Endothelial cell of umbilical vein (primary cell): ENCODE measurements at regions not wholly inside any gene's neighbourhood (a gene's known extent, or its start where the extent isn't known, plus 50 kb on each side); places are given as distances from the start of the nearest gene placed in this dataset.

Experiments
- CTCF ChIP-seq, 2 donors: IDR thresholded peaks; 1 replicate in 1 of 2; 2 replicates in 1 of 2; pipeline ENCODE4 v1.5.1; 2011; ENCODE audit warnings: low read length in 2 of 2, mild to moderate bottlenecking in 2 of 2, moderate library complexity in 2 of 2, control low read depth in 1 of 2, inconsistent platforms in 1 of 2, low read depth in 1 of 2; ENCODE audit not compliant: insufficient read depth in 1 of 2; ENCODE audit errors: extremely low read depth in 1 of 2
- JUN ChIP-seq: IDR thresholded peaks from 2 replicates; pipeline ENCODE4 v1.6.1; 2011; ENCODE audit warnings: borderline replicate concordance, low read depth; ENCODE audit not compliant: insufficient read length, insufficient read depth
- MAX ChIP-seq: IDR thresholded peaks from 2 replicates; pipeline ENCODE4 v1.6.1; 2011; ENCODE audit not compliant: insufficient read depth, insufficient read length
- POLR2A ChIP-seq: IDR thresholded peaks from 2 replicates; pipeline ENCODE4 v1.6.1; 2012; ENCODE audit warnings: low read depth, mild to moderate bottlenecking, control low read depth, low read length

- TF ChIP-seq JUN: no peak
- TF ChIP-seq CTCF (IDR thresholded peaks at IDR 0.05; ENCODE audit: extremely low read depth in 1 of 2, insufficient read depth in 1 of 2, low read depth in 1 of 2, low read length in 2 of 2): no peak
- TF ChIP-seq MAX: no peak
- TF ChIP-seq POLR2A: no peak
These were observed 482.0 kb upstream of the POU3F2 start for GRCh38 chr6:98352348-98352747.
